SU-DHL-6 (cell line): ENCODE measurements at regions not wholly inside any gene's neighbourhood (a gene's known extent, or its start where the extent isn't known, plus 50 kb on each side); places are given as distances from the start of the nearest gene placed in this dataset.

Experiments used
- H2AFZ ChIP-seq: fragments of 200-600 bp; sonication (generic); 2 replicates; pipeline ENCODE4 v1.6.1; 2014; ENCODE audit warnings: low read depth, mild to moderate bottlenecking, moderate library complexity, mixed read lengths, antibody characterized with exemption, low read length; ENCODE audit not compliant: severe bottlenecking
- H3F3A ChIP-seq: fragments of 200-600 bp; shearing (Covaris generic); 2 replicates; pipeline ENCODE4 v1.6.0; 2016; ENCODE audit warnings: antibody characterized with exemption, mild to moderate bottlenecking; ENCODE audit not compliant: insufficient read depth
- H3K27ac ChIP-seq: fragments of 200-600 bp; sonication (generic); 2 replicates; pipeline ENCODE4 v1.5.1; 2016; ENCODE audit warnings: low read depth, mild to moderate bottlenecking, low read length, moderate library complexity, mixed read lengths
- H3K27me3 ChIP-seq: fragments of 200-600 bp; sonication (generic), shearing (Covaris generic); 2 replicates; pipeline ENCODE4 v1.6.0; 2014; ENCODE audit warnings: mild to moderate bottlenecking, low read length
- H3K36me3 ChIP-seq: fragments of 200-600 bp; sonication (generic); 2 replicates; pipeline ENCODE4 v1.6.1; 2014; ENCODE audit warnings: mild to moderate bottlenecking, low read length, mixed read lengths
- H3K4me2 ChIP-seq: fragments of 300-600, 200-600 bp; shearing (Covaris generic), sonication (generic); 2 replicates; pipeline ENCODE4 v1.6.0; 2014; ENCODE audit warnings: low read length, low read depth, mild to moderate bottlenecking; ENCODE audit not compliant: poor library complexity, severe bottlenecking
- H3K4me3 ChIP-seq: fragments of 200-600 bp; sonication (generic); 2 replicates; pipeline ENCODE4 v1.5.1; 2014; ENCODE audit warnings: antibody characterized with exemption, low read length, mild to moderate bottlenecking, mixed read lengths; ENCODE audit not compliant: insufficient read depth, poor library complexity, severe bottlenecking
- H3K79me2 ChIP-seq: fragments of 200-600 bp; sonication (generic); 2 replicates; pipeline ENCODE4 v1.6.1; 2014; ENCODE audit warnings: mild to moderate bottlenecking, low read length, moderate library complexity; ENCODE audit not compliant: insufficient read depth
- H3K9ac ChIP-seq: fragments of 200-600 bp; sonication (generic); 2 replicates; pipeline ENCODE4 v1.7.0; 2014; ENCODE audit warnings: mild to moderate bottlenecking, low read length
- H3K9me2 ChIP-seq: fragments of 200-600 bp; sonication (generic); replicated peaks from 2 replicates; pipeline ENCODE4 v1.6.1; 2014; ENCODE audit warnings: low read length; ENCODE audit not compliant: insufficient read depth
- H3K9me3 ChIP-seq: fragments of 200-600 bp; sonication (generic); 2 replicates; pipeline ENCODE4 v1.6.1; 2014; ENCODE audit warnings: low read length, mixed read lengths; ENCODE audit not compliant: insufficient read depth
- H4K20me1 ChIP-seq: fragments of 200-600 bp; sonication (generic); 2 replicates; pipeline ENCODE4 v1.6.1; 2014; ENCODE audit warnings: low read depth, mild to moderate bottlenecking, antibody characterized with exemption, low read length, moderate library complexity, mixed read lengths
- EZH2phosphoT487 ChIP-seq: fragments of 200-600 bp; sonication (generic), shearing (Covaris generic); conservative IDR thresholded peaks from 2 replicates; pipeline ENCODE4 v1.6.1; 2018; ENCODE audit warnings: mild to moderate bottlenecking, antibody characterized with exemption, low read length, moderate library complexity, mixed read lengths
- TF ChIP-seq, protein P1 (sequence below): fragments of 200-600 bp; sonication (generic); IDR thresholded peaks from one replicate; pipeline ENCODE4 v1.5.1; 2017; ENCODE audit warnings: antibody characterized with exemption, mild to moderate bottlenecking, low read length, moderate library complexity; ENCODE audit not compliant: insufficient read depth, poor library complexity, severe bottlenecking

- Histone ChIP-seq H3F3A (no peaks in the 10 kb centered on the region), H3K9me2 (no peaks in the 10 kb centered on the region), H3K9me3 (no peaks in the 10 kb centered on the region), H4K20me1 (no peaks in the 10 kb centered on the region), H3K4me2 (no peak overlapping the region), H3K27me3 (no peaks in the 10 kb centered on the region), H2AFZ (no peak overlapping the region), H3K4me3 (no peak overlapping the region), H3K36me3 (no peaks in the 10 kb centered on the region), H3K27ac (no peak overlapping the region), H3K9ac (no peak overlapping the region), H3K79me2 (no peaks in the 10 kb centered on the region)
- TF ChIP-seq EZH2phosphoT487, result no peak
- TF ChIP-seq, protein P1, sequence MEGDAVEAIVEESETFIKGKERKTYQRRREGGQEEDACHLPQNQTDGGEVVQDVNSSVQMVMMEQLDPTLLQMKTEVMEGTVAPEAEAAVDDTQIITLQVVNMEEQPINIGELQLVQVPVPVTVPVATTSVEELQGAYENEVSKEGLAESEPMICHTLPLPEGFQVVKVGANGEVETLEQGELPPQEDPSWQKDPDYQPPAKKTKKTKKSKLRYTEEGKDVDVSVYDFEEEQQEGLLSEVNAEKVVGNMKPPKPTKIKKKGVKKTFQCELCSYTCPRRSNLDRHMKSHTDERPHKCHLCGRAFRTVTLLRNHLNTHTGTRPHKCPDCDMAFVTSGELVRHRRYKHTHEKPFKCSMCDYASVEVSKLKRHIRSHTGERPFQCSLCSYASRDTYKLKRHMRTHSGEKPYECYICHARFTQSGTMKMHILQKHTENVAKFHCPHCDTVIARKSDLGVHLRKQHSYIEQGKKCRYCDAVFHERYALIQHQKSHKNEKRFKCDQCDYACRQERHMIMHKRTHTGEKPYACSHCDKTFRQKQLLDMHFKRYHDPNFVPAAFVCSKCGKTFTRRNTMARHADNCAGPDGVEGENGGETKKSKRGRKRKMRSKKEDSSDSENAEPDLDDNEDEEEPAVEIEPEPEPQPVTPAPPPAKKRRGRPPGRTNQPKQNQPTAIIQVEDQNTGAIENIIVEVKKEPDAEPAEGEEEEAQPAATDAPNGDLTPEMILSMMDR, result no peak
These were observed 812.3 kb upstream of the ALCAM start for GRCh38 chr3:104554425-104554824.

- no peak for TF ChIP-seq EZH2phosphoT487
- TF ChIP-seq, protein P1, result no peak
- Histone ChIP-seq H3K9me3 (no peaks in the 10 kb centered on the region), H3K9me2 (no peaks in the 10 kb centered on the region), H3K36me3 (no peaks in the 10 kb centered on the region), H3K4me3 (no peak overlapping the region), H3K9ac (no peak overlapping the region), H3K79me2 (no peaks in the 10 kb centered on the region), H3K27me3 (no peaks in the 10 kb centered on the region), H3K27ac (no peak overlapping the region), H3K4me2 (no peak overlapping the region), H3F3A (no peaks in the 10 kb centered on the region), H4K20me1 (no peaks in the 10 kb centered on the region), H2AFZ (no peak overlapping the region)
These were observed 811.0 kb upstream of the ALCAM start for GRCh38 chr3:104555728-104556127.

- H3K27ac ChIP-seq, result no peak overlapping the region
- no peaks in the 10 kb centered on the region for H3K27me3 ChIP-seq
- no peaks in the 10 kb centered on the region for H3K36me3 ChIP-seq
- H3F3A ChIP-seq, result no peaks in the 10 kb centered on the region
- no peak overlapping the region for H2AFZ ChIP-seq
- no peaks in the 10 kb centered on the region for H3K79me2 ChIP-seq
- no peaks in the 10 kb centered on the region for H4K20me1 ChIP-seq
- H3K4me2 ChIP-seq, result no peak overlapping the region
- H3K9ac ChIP-seq, result no peak overlapping the region
- no peak for TF ChIP-seq EZH2phosphoT487
- TF ChIP-seq, protein P1, result no peak
- no peaks in the 10 kb centered on the region for H3K9me2 ChIP-seq
- no peaks in the 10 kb centered on the region for H3K9me3 ChIP-seq
- H3K4me3 ChIP-seq, result no peak overlapping the region
These were observed 810.2 kb upstream of the ALCAM start for GRCh38 chr3:104556372-104557078.
